GM18502 (cell line): ENCODE measurements at regions not wholly inside any gene's neighbourhood (a gene's known extent, or its start where the extent isn't known, plus 50 kb on each side); places are given as distances from the start of the nearest gene placed in this dataset.
A peak's percentile ranks its signal among the peaks of the same experiment; 100 is the strongest.

Experiments used
- ATAC-seq: cut with Tn5 transposase; IDR thresholded peaks from one replicate; pipeline ENCODE4 v1.9.1; 2021; ENCODE audit warnings: mild to moderate bottlenecking; ENCODE audit not compliant: unreplicated experiment, poor library complexity

DNA sequence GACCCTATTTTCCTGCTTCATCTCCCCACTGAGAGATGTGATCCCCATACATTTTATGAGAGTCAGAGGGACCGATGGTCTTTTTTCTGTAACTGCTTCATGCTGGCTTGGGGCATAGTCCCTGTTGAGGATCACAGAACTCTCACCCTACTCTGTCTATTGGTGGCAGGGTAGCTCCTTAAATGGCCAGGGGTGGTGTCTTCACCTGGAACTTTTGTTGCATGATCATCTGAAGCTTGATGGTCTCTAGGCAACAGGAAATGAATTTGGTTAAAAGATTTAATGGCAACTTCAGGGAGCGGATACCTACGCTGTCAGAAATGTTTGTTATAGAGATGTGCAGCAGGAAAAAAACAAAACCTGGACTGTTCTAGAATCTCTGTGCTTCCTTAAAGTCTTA, 87.0 kb upstream of the GLIS3 start:
- ATAC-seq, result no peak

DNA sequence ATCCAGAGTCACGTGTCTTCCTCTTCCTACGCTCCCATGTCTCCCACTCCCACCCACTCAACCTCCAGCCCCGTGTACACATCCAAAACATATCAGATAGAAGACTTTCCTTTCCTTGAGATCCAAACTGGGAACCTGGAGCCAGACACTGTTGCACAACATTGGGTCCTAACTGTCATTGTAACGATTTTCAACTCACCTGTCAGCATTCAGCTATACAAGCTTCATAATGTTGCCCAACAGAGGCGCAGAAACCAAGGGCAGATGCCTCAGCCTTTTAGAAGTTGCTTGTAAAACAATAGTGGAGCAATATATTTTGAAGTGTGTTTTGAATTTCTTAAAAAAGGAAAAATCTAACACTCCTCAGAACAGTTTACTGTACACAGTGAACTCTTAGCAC, 84.9 kb upstream of the GLIS3 start:
- ATAC-seq, result no peak

DNA sequence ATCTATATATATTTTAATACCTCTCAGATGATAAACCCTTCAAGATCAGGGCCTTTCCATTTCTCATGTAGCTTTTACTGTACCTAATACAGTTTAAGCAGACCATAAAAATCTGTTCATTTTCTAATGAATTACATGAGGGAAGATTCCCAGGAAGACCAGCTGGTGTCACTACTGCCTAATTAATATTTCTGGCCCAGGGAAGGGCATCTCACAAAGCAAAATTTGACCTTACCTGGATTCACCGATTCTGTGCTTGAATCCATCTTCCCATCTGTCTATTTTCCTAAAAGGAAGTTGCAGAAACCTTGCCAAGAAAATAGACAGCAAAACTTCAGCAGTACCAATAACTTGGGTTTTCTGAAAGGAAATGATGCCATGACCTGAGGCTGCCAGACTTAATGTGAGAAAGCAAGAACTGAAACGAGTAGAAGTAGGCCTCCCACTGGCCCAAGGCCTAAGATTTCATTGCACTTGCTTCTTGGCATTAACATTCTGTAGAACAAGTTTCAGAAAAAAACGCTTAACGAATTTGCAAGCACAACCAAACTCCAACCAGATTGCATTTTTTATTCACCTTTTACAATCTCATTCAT, 83.0 kb upstream of the GLIS3 start:
- ATAC-seq, result peak; percentile 58

DNA sequence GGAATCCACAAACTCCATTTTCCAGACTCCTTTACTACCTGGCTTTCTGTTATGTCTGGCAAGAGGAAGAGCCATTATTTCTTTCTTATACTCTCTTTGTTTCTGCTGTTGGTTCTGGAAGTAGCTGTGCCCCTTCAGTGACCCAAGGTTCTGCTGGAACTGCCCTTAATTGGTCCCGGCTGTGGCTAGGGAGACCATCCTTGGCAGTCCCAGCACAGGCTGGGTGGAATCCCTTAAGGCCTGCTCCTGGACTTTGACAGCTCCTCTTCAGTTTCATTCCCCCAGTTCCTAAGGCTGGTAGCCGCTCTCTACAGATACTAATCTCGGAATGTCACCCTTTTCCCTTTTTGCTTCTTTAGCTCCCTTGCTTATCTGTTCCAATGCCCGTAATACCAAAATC, 81.9 kb upstream of the GLIS3 start:
- ATAC-seq, result no peak

DNA sequence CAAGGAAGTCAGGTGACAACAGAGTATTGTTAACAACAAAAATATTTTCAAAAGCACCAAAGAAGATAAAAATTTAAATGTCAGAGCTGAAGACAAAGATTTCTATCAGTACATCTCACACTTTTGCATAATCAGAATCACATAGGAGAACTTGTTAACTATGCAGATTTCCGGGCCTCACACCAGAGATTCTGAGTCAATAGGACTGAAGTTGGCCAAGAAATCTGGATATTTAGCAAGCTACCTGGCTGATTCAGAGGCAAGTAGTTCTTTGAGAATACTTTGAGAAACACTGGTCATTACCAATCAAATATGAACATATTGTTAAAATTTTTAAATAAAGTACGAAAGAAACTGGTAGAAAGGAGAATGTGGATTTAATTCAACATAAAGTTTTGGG, 80.5 kb upstream of the GLIS3 start:
- no peak for ATAC-seq

DNA sequence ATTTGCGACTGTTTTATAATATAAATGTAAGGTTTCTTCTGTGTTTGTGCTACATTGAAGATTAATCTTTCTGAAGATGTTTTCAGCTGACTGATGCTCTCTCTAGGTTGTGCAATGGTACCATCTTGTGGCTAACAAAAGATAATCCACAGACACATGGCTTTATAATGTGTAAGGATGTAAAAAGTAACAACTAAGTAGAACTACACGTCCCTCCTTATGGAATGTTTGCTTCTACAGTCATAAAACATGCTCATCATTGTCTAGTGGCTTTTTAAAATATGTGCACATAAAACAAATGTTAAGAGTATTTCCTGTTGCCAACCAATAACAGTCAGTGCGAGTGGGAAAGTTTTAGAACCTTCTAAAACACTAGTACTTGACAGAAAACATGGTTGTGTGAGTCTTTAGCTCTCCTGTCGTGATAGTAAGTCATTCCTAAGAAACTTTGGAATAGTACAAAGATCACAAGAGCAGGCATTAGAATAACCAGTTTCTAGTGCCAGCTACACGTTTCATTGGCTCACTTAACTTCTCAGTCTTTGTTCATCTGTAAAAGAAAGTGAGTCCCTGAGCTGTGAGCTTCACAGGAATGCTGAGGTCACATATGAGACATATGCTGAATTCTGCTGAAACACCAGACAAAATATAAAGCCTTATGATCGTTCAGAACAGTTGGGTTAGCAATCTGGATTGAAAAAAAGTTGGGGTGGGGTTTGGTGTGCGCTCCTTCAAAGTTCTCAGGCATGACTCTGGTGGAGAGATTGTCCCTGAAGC, 75.7 kb upstream of the GLIS3 start:
- ATAC-seq, result no peak

DNA sequence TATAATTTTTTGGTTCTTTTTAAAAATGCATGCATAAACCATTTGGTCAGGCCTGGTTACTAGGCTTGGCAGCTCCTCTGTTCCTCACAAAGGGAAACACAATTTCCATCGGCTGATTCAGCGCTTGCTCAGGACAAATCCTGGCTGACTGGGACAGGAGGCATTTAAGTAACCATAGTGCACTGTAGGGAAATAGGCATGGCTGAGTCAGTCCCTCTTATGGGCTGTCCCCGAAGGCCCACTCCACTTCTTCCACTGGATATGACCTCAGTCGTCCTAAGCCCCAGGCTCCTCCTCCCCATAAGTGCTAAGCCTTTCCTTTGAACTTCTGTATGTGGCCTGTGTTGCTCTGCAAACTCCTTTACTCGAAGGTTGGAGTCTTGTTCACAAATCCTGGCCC, 71.2 kb upstream of the GLIS3 start:
- no peak for ATAC-seq

DNA sequence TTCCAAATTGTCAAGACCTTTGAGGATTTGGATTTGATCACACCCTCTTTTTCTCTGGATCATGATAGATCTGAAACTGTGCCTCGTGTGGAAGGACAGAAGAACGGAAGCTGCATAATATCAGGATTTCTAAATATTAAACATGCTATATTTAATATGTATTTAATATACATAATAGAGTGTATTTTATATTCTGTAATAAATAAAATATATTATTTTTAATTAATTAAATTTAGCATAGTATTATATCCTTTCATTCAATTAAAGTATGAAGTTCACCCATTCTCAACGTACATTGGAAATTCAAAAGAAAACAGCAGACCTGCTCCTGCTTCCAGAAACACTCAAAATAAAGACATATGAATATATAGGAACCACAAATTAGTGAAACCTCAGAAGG, 70.6 kb upstream of the GLIS3 start:
- no peak for ATAC-seq

DNA sequence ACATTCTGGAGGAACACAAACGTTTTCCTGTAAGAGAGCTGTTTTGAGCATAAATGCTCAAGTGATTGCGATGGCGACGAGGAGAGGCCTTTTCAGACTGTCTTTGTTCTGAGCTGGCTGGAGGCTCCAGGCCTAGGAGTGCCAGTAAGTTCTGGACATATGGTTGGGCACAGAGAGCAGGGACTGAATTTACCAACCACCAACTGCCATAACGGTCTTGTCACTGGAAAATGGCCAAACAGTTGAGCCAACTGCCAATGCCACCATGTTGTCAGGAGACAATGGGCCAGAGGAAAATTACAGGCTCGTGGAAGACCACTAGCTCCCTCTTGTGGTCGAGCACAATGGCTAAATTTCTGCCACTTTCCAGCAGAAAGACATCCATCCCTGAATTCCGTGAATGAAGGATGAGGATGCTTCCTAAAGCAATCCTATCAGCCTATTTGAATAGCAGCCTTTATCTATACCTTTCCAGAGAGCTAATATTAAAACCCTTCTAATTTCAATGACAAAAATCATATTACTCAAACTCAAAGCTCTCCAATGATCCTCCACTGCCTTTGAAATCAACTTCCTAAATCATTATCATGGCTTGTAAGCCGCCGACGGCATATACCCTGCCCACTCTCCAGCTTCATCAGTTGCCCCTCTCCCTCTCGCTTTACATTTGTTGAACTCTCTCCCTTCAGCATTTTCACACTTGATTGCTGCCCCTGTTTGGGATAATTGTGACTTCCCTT, 66.9 kb upstream of the GLIS3 start:
- no peak for ATAC-seq

DNA sequence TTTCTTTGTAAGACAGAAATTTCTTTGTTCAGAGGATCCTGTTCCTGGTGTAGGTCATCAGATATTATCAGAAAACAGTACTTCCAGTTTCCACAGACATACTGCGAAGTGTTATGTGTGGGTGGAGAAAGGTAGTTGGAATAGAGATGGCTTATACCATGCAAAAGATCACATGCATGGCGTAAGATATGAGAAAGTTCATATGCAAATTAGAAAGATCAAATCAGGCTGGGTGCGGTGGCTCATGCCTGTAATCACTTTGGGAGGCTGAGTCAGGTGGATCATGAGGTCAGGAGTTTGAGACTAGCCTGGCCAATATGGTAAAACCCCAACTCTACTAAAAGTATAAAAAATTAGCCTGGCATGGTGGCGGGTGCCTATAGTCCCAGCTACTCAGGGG, 65.2 kb upstream of the GLIS3 start:
- ATAC-seq, result no peak

DNA sequence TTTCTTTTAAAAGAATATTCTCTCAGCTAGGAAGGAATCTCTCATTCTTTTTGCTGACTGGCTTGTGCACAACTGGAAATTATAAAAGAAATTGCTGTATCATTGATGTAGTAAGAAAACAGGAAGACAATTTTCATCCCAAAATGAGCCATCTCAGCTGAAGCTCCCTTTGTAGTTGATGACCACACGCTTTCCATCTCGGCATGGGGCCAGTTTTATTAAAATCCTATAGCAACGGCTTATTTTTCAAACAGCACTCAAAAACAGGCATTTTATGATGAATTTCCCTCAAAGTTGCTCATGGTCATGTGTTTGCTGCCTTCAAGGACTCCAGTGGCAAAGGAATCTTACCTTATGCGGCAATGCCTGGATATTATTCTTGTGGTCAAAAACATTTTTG, 62.4 kb upstream of the GLIS3 start:
- no peak for ATAC-seq

DNA sequence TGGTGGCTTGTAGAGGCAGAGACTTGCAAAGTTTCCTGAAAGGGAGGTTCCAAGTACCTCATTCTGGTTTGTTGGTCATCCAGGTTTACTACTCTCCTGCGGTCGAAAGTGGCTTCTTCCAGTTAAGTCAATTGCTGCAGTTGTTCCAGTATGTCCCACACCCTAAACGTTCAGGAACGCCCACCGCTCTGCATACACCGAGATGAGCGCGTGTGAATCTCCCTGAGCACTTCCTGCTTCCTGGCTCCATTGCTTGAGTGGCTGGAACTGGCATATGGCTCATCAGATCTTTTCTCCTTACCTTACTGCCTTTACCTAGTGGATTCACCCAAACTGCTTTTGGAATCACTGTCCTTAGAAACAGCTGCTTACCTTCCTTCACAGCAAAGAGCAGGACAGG, 59.1 kb upstream of the GLIS3 start:
- no peak for ATAC-seq

DNA sequence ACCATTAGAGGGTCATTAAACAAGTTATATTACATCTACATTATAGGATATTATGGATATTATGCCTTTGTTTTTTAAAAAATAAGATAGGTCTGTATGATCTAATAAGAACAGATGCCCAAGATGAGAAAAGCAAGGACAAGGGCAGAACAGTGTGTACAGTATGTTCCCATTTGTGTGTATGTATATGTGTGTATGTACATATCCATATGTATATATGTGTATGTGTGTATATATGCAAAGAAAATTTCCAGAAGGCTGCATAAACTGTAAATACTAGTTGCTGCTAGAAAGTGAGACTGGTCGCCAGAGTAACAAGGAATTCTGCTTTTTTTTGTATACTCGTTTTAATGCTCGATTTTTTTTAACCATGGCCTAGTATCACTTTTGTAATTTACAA, 58.1 kb upstream of the GLIS3 start:
- no peak for ATAC-seq

DNA sequence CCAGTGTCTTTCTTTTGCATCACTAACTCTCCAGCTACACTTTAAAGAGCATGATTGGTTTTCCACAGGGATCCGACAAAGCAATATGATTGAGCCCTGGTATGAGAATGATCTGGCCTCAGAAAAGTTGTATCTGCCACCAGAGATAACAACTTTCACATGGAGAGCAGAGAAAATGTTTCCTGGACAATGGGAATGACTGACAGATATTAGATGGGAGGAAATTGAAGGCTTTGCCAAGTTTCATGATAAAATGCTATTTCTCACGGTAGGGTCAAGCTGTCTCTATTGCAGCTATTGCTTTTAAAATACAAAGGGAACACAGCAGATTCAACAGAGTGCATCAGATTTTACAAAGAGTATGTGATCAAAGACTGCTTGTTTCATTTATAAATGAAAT, 56.4 kb upstream of the GLIS3 start:
- no peak for ATAC-seq

DNA sequence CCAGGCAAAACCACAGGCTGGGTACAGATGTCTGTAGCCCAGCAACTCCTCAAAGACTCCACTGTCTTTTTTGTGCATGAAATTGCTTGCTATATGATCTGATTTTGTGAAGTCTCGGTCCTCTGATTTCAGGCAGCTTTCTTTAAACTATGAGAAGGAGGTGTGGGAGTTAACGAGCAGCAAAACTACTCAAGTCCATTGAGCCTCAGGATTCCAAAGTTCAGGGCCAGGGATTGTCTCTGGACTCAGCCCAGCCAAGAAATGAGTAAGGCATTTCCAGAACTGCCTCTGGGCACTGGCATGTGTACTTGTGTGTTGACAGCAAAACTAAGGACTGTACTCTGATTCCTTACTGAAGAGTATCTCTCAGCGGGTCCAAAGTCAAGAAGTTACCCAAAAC, 53.4 kb upstream of the GLIS3 start:
- ATAC-seq, result no peak

DNA sequence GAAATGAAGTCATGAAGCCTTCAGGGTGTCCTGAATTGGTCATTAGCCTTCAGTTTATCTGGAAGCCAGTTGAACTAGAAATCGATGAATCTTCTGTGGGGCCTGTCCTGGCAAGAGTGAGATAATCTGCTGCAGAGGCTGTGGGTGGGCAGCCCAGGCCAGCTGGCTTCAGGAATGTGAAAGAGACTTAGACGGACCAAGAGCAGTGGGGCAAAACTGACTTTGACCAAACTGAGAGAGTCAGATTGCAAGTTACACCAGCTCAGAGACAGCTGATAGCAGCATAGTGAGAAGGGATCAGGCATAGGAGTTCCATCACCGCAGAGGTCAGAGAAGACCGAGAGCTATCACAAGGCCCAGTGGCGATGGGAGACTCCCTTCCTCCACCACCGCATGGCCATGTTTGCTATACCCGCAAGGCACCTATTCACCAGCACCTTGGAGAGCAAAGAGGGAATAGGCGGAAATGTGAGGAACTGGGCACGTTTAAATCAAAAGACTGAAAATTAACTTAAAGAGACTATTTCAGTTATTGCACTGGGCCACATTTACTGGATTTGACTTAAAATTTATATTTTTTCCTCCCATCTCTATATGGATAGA, 50.0 kb upstream of the GLIS3 start:
- ATAC-seq, result no peak
